ENCODE measurements at regions not wholly inside any gene's neighbourhood (a gene's known extent, or its start where the extent isn't known, plus 50 kb on each side); places are given as distances from the start of the nearest gene placed in this dataset.

- H3K4me3 ChIP-seq (ENCODE audit: extremely low read depth in 1 of 4, insufficient read depth in 2 of 4, low read depth in 3 of 4, low read length in 4 of 4): no peak overlapping the region
- no peak for FAIRE-seq
- peaks cover 2% of the 10 kb centered on the region; the same call in 1 of the 2 replicates for H3K23me2 ChIP-seq (ENCODE audit: low read depth, low read length)
- no peak overlapping the region for H2BK15ac ChIP-seq (ENCODE audit: low read length)
- H3K27ac ChIP-seq (ENCODE audit: low read depth, low read length): no peak overlapping the region
- no peak overlapping the region for H3K9ac ChIP-seq (replicated peaks in 1 of 4; ENCODE audit: extremely low read depth in 1 of 4, low read depth in 3 of 4, low read length in 3 of 4)
- H3K4me2 ChIP-seq (ENCODE audit: insufficient read depth in 1 of 2, low read depth in 2 of 2, low read length in 2 of 2): no peak overlapping the region
- no peak overlapping the region for H2BK5ac ChIP-seq (ENCODE audit: low read depth, low read length)
- no peak overlapping the region for H2AFZ ChIP-seq (ENCODE audit: low read length)
- H3K56ac ChIP-seq (replicated peaks; ENCODE audit: insufficient read length, low read depth, low read length): no peak overlapping the region
- no peaks in the 10 kb centered on the region for H3K79me1 ChIP-seq (ENCODE audit: low read depth, low read length)
- H4K20me1 ChIP-seq (replicated peaks in 1 of 2; ENCODE audit: control insufficient read depth in 1 of 2, insufficient read depth in 2 of 2, low read length in 2 of 2): peaks cover 0 to 2% of the 10 kb centered on the region in 2 experiments
- no peaks in the 10 kb centered on the region for H3K79me2 ChIP-seq (ENCODE audit: control insufficient read depth in 1 of 2, insufficient read depth in 2 of 2, low read length in 2 of 2)
- H2AK5ac ChIP-seq (ENCODE audit: low read depth, low read length): no peak overlapping the region
- H3K36me3 ChIP-seq (ENCODE audit: control insufficient read depth in 2 of 4, insufficient read depth in 4 of 4, low read length in 3 of 4): no peaks in the 10 kb centered on the region
- H2BK120ac ChIP-seq (replicated peaks; ENCODE audit: low read depth, low read length): no peak overlapping the region
- H3K9me3 ChIP-seq (ENCODE audit: insufficient read depth in 2 of 2, low read depth in 1 of 2, low read length in 1 of 2): peaks cover 40 to 51% of the 10 kb centered on the region in 2 experiments
- no peak for DNase-seq (ENCODE audit: low read depth in 1 of 2, low spot score in 2 of 2)
- H4K91ac ChIP-seq (replicated peaks; ENCODE audit: insufficient read length, low read length): no peak overlapping the region
- WGBS, 2 experiments (ENCODE audit: extremely low coverage in 1 of 2, insufficient coverage in 1 of 2, insufficient read length in 1 of 2, insufficient replicate concordance in 2 of 2, low coverage in 1 of 2, low lambda C conversion rate in 2 of 2, missing lambda C conversion rate in 1 of 2): 83% methylated on average over 9 of the region's 9 CpGs; no CpG with 5 or more reads in 1 of the 2 experiments
- ChIA-PET POLR2A (ENCODE audit: partially characterized antibody) (no interaction called here), CTCF (ENCODE audit: partially characterized antibody) (interaction anchor here (0.9 to 2.6 kb wide), 8 partner anchors 8 to 107 kb away, joined by 3 to 10 read pairs (median 4); partner anchors contain the start of gene ZFP2)
- no peak overlapping the region for H2BK12ac ChIP-seq (ENCODE audit: low read depth, low read length)
- no peak overlapping the region for H3K4ac ChIP-seq (replicated peaks; ENCODE audit: insufficient read length, low read depth, low read length)
- TF ChIP-seq SIX5 (IDR thresholded peaks at IDR 0.05; ENCODE audit: low read depth, low read length) (no peak), SUZ12 (IDR thresholded peaks at IDR 0.05; ENCODE audit: low read length) (no peak)
- H3K14ac ChIP-seq (ENCODE audit: insufficient read length): no peak overlapping the region
- H4K5ac ChIP-seq (ENCODE audit: insufficient read length, low read depth, low read length): no peak overlapping the region
- H2BK20ac ChIP-seq (ENCODE audit: low read length): no peak overlapping the region
- H3K23ac ChIP-seq (ENCODE audit: insufficient read length): no peak overlapping the region
- H3K18ac ChIP-seq (ENCODE audit: extremely low read depth, low read length): no peak overlapping the region
- H4K8ac ChIP-seq (ENCODE audit: extremely low read depth, insufficient read depth, low read length): no peak overlapping the region
- H3K27me3 ChIP-seq (replicated peaks in 1 of 4; ENCODE audit: control insufficient read depth in 3 of 4, extremely low read depth in 1 of 4, insufficient read depth in 3 of 4, low read length in 3 of 4): no peaks in the 10 kb centered on the region
- no peaks in the 10 kb centered on the region for H3K4me1 ChIP-seq (replicated peaks in 1 of 4; ENCODE audit: control insufficient read depth in 3 of 4, insufficient read depth in 4 of 4, low read length in 3 of 4)
Observed at GRCh38 chr5:178787889-178788288, 57.4 kb upstream of the ZNF354A start.

Data from H1 (cell line).